HG02610 (cell line): ENCODE measurements at regions not wholly inside any gene's neighbourhood (a gene's known extent, or its start where the extent isn't known, plus 50 kb on each side); places are given as distances from the start of the nearest gene placed in this dataset.

Experiments used
- ATAC-seq: cut with Tn5 transposase; IDR thresholded peaks from one replicate; pipeline ENCODE4 v1.9.1; 2021; ENCODE audit warnings: mild to moderate bottlenecking, moderate library complexity; ENCODE audit not compliant: unreplicated experiment

DNA sequence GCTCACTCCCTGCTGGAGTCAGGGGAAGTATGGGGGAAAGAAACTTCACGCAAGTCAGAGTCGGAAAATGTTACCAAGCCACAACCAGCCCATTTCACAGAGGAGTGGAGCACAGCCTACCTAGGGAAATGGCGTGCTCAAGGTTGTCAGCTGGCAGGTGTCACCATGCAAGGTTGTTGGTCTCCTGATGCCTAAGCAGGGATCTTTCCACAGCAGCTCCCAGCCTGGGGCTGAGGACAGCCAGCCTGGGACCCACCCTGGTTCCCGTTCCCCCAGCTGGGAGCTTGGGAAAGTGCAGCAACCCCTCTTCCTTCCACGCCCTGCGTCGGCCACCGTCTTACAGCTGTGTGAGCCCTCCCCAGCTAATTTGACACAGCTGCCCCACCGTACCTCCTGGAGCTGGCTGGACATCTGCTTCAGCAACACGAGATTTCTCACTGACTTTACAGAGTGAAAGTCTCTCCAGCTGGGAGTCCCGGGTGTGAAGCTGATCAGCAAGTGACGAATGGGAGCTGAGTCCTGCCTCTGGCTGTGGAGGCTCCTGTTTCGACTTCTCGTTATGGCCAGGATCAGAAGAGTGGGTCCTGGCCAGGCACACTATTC lies 224.6 kb upstream of the RAB4A start:
- ATAC-seq = no peak

- no peak for ATAC-seq
Observed at GRCh38 chr1:229047161-229047839, 223.6 kb upstream of the RAB4A start.

GRCh38 chr1:229047840-229048620 lies 222.9 kb upstream of the RAB4A start:
- ATAC-seq = no peak

DNA sequence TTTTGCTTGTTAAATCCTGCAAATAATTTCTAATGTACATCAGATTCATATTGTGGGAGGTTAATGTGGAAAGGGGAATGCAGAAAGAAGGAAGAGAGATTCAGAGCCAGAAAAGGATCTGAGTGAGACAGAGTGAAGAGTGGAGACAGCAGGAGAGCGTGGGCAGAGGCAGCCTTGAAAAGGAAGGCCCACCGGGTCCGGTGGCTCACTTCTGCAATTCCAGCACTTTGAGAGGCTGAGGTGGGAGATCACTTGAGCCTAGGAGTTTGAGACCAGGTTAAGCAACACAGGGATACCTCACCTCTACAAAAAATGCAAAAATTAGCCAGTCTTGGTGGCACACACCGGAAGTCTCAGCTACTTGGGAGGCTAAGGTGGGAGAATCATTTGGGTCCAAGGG lies 222.0 kb upstream of the RAB4A start:
- no peak for ATAC-seq

GRCh38 chr1:229056046-229056445 lies 214.9 kb upstream of the RAB4A start:
- ATAC-seq = no peak

GRCh38 chr1:229058111-229058561 lies 212.8 kb upstream of the RAB4A start:
- no peak for ATAC-seq

- no peak for ATAC-seq
Observed at GRCh38 chr1:229058729-229059128, 212.2 kb upstream of the RAB4A start.

- no peak for ATAC-seq
Observed at GRCh38 chr1:229059671-229060539, 211.0 kb upstream of the RAB4A start.

- no peak for ATAC-seq
Observed at GRCh38 chr1:229062135-229062534, 208.8 kb upstream of the RAB4A start.

GRCh38 chr1:229063154-229063773 lies 207.6 kb upstream of the RAB4A start:
- no peak for ATAC-seq

DNA sequence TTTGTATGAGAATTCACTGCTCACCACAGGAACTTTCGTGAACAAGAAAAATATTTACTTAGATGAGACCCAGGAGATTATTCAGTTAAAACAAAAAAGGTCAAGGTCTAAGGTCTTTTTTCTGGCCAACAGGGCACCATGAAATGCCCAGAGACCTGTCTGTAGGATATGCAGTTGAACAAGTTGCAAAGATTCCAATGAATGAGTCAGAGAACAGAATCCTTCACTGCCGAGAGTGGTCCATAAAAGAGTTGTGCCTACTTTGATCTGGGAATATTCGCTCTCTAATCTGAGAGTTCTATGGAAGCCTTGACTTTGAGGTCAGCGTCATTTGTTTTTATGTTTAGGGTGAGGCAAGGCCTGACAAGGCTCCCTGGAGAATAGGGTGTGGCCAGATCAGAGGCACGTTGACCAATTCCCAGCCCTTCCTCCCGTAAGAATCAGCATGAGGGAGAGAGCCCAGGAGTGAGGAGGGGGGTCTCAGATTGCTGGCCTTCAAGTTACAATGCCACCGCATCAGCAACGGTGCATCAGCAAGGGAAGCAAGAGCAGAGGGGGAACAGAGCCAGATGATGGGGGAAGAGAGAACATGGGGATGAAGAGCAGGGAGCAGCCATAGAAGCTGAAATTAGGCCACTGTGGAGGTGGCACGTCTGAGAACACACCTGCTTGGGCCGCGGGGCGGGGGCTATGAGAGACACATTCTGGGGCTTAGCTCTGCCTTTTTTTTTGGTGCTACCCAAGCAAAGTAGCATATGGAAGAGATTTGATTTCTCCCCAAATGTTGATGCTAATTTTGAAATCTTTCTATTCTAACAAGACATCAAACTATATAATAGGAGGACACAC lies 206.4 kb upstream of the RAB4A start:
- no peak for ATAC-seq

GRCh38 chr1:229065613-229066012 lies 205.3 kb upstream of the RAB4A start:
- ATAC-seq = no peak

DNA sequence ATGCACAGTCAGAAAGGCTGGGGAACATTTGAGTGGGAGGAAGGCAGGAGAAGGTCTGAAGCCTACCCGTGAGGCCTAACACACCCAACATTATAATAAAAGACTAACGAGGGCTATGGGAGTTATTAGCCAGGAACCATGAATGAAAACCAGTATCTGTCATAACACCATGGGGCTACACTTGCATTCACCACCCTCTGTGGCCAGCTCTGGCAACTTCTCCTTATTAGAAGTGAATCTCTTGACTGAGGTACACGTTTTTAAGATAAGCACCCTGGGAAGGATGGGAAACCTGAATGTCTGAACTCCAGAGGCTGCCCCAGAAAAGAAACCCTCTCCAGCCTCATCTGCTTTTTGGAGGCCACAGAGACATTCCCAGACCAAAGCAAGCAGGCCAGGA lies 204.3 kb upstream of the RAB4A start:
- ATAC-seq = no peak

DNA sequence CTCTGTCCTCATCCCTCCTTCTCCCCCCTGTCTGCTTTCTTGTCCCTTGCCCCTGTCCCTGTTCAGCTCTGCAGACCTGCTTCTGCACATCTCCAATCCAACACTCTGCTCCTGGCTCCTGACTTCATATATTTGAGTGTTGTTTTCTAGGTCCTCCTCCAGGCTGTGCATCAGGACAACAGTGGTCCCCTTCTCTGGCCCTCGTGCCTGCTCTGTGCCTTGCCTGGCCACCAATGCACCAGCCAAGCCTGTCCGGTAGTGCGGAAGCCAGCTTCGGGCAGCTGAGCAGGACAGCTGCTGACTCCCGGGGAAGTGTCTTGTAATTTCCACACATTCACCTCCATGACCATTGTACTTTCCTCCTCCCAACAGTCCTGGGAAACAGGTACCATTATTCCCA lies 203.4 kb upstream of the RAB4A start:
- no peak for ATAC-seq

GRCh38 chr1:229068270-229068987 lies 202.5 kb upstream of the RAB4A start:
- ATAC-seq = no peak

- ATAC-seq = no peak
Observed at GRCh38 chr1:229069176-229069575, 201.7 kb upstream of the RAB4A start.

DNA sequence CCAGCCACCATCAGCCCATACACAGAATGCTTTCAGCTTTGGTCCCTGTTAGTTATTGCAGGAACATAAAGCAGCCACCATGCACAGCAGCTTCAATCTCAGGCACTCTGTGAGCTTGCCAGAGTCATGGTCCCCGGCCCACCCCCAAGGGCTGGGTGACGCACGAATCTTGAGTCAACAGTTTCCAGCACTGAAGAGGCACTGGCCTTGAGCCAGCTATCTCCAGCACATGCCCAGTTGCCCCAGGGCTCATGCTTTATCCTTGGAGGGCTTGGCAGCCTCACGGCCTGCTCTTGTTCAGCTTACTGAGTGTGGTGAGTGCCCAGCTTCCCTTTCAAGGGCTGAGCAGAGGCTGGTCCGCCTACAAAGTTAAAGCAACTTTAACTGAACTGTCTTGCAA lies 200.7 kb upstream of the RAB4A start:
- ATAC-seq = no peak

- no peak for ATAC-seq
Observed at GRCh38 chr1:229073251-229073650, 197.7 kb upstream of the RAB4A start.

DNA sequence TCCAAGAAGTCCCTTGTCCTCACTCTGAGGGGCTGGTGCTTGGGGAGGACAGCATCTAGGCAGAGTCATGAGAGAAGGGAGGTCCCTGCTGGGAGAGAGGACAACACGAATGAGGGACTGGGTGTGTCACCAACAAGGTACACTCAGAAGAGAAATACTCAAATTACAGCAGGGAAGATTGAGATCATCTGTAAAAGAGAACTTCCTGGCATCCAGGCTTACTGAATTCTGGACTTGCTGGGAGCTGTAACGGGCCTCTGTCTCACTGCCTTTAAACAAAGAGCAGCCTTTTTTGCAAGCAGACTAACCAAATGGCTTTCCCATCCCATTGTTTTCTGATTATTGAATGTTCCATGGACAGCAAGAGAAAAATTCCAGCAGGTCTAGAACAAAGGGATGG lies 195.7 kb upstream of the RAB4A start:
- ATAC-seq = no peak
